ENCODE measurements at regions not wholly inside any gene's neighbourhood (a gene's known extent, or its start where the extent isn't known, plus 50 kb on each side); places are given as distances from the start of the nearest gene placed in this dataset.

GRCh38 chr2:128465246-128466170 is 146.8 kb upstream of the HS6ST1 start:
- peak in 1 of 2 donors; percentile 52 for DNase-seq (ENCODE audit: low spot score in 2 of 2)
- Histone ChIP-seq H3K27me3 (no peaks in the 10 kb centered on the region), H3K4me3 (no peak overlapping the region), H3K36me3 (no peaks in the 10 kb centered on the region), H3K9me3 (peaks cover 12 to 19% of the 10 kb centered on the region in 2 donors), H3K27ac (no peak overlapping the region), H3K4me1 (peaks cover 0 to 4% of the 10 kb centered on the region in 2 donors)
- intact Hi-C loops (cut with DNase I): loop anchor here (2.0 to 5.0 kb wide), 2 partner anchors 43 to 138 kb away; no protein-coding TSS in a partner anchor
- no peak for TF ChIP-seq CTCF (IDR thresholded peaks at IDR 0.05)

- peak; percentile 59 to 90 for DNase-seq (ENCODE audit: low spot score in 2 of 2)
- no peaks in the 10 kb centered on the region for H3K36me3 ChIP-seq
Measured at GRCh38 chr2:128466376-128466775, 147.7 kb upstream of the HS6ST1 start.

GRCh38 chr2:128466776-128467175 is 148.1 kb upstream of the HS6ST1 start:
- Histone ChIP-seq H3K27me3 (no peaks in the 10 kb centered on the region), H3K36me3 (no peaks in the 10 kb centered on the region), H3K4me1 (peaks cover 0 to 4% of the 10 kb centered on the region in 2 donors), H3K4me3 (no peak overlapping the region), H3K27ac (no peak overlapping the region), H3K9me3 (peaks cover 12 to 14% of the 10 kb centered on the region in 2 donors)
- intact Hi-C loops (cut with DNase I): loop anchor here (2.0 to 5.0 kb wide), 2 partner anchors 44 to 139 kb away; no protein-coding TSS in a partner anchor
- no peak for TF ChIP-seq CTCF (IDR thresholded peaks at IDR 0.05)
- no peak for DNase-seq (ENCODE audit: low spot score in 2 of 2)

More at GRCh38 chr2:128466376-128466775, 147.7 kb upstream of the HS6ST1 start:
- intact Hi-C loops (cut with DNase I): loop anchor here (2.0 to 5.0 kb wide), 2 partner anchors 44 to 139 kb away; no protein-coding TSS in a partner anchor
- peaks cover 0 to 4% of the 10 kb centered on the region in 2 donors for H3K4me1 ChIP-seq
- peaks cover 12 to 14% of the 10 kb centered on the region in 2 donors for H3K9me3 ChIP-seq
- no peaks in the 10 kb centered on the region for H3K27me3 ChIP-seq
- H3K27ac ChIP-seq: no peak overlapping the region
- H3K4me3 ChIP-seq: no peak overlapping the region
- TF ChIP-seq CTCF (IDR thresholded peaks at IDR 0.05): peak in 1 of 3 experiments; percentile 20

GRCh38 chr2:128467321-128467969 is 148.8 kb upstream of the HS6ST1 start:
- intact Hi-C loops (cut with DNase I): loop anchor here (2.0 to 5.0 kb wide), 2 partner anchors 45 to 140 kb away; no protein-coding TSS in a partner anchor
- peaks cover 12 to 14% of the 10 kb centered on the region in 2 donors for H3K9me3 ChIP-seq

More at GRCh38 chr2:128467321-128467969, 148.8 kb upstream of the HS6ST1 start:
- Histone ChIP-seq H3K27me3 (no peaks in the 10 kb centered on the region), H3K4me1 (peaks cover 0 to 4% of the 10 kb centered on the region in 2 donors), H3K4me3 (no peak overlapping the region), H3K27ac (no peak overlapping the region), H3K36me3 (no peaks in the 10 kb centered on the region)
- TF ChIP-seq CTCF (IDR thresholded peaks at IDR 0.05): no peak
- peak in 1 of 2 donors; percentile 62 for DNase-seq (ENCODE audit: low spot score in 2 of 2)
